AG10803 (cell line): ENCODE measurements at regions not wholly inside any gene's neighbourhood (a gene's known extent, or its start where the extent isn't known, plus 50 kb on each side); places are given as distances from the start of the nearest gene placed in this dataset.

Source experiments
- DNase-seq: peaks from one replicate; pipeline ENCODE4 v3.0.0; 2010; ENCODE audit warnings: low read depth
- H3K4me3 ChIP-seq: 2 replicates; pipeline ENCODE4 v1.5.1; 2011; ENCODE audit warnings: mild to moderate bottlenecking, low read length, control low read depth
- CTCF ChIP-seq: conservative IDR thresholded peaks from 2 replicates; pipeline ENCODE4 v1.5.1; 2011; ENCODE audit warnings: mild to moderate bottlenecking, low read length, control low read depth, inconsistent platforms

DNA sequence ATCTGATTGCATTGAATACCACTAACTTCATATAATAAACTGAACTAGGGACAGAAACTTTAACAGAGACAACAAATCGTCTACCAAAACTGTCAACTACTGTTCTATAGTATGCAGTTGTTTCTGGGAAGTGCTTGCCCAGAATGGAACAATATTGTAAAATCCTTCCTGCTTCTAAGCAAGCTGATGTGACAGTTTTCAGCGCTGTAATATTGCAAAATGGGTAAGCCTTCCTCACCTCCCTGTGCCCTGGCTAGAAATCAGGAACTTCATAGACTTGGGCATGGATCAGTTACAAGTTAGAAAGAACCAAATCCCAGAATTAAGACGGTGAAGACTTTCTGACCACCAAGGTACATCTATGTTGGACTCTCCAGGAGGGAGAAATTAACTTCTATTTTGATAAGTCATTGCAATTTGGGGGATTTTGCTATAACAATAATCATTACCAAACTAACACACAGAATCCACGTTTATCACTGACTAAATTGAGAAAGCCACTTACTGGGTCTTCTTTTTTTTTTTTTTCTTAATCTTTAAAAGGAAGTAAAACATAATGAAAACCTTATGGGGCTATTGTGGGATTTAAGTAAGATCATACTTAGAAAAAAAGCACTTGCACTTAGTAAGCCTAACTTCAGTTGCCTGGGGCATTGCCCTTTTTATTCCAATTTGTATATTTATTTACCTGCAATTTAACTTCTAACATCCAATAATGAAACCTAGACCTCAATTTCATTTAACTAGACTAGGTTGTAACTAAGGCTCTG is 261.5 kb downstream of the TRIB2 start:
- TF ChIP-seq CTCF = no peak
- no peak overlapping the region for H3K4me3 ChIP-seq
- DNase-seq = peak; percentile 28

GRCh38 chr2:12979066-12979465 is 262.3 kb downstream of the TRIB2 start:
- no peak for TF ChIP-seq CTCF
- DNase-seq = peak; percentile 27
- H3K4me3 ChIP-seq = no peak overlapping the region

DNA sequence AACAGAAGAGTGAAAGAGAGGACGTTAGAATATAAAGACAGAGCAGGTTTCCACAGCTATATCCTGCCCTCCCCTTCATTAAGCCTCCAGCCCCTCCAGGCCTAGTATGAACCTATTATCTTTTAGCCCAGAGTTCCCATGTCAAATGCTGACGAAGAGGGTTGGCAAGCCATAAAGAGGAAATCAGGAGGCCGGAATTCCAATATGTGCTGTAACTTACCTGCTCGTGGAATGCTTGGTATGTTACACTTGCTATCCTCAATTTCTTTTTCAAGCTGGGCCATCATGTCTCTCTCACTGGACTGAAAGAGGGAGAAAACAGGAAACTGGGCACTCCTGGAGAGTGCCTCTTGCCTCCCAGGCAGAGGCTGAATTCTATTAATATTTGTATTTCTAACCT is 264.1 kb downstream of the TRIB2 start:
- H3K4me3 ChIP-seq = no peak overlapping the region
- no peak for TF ChIP-seq CTCF
- DNase-seq = no peak

DNA sequence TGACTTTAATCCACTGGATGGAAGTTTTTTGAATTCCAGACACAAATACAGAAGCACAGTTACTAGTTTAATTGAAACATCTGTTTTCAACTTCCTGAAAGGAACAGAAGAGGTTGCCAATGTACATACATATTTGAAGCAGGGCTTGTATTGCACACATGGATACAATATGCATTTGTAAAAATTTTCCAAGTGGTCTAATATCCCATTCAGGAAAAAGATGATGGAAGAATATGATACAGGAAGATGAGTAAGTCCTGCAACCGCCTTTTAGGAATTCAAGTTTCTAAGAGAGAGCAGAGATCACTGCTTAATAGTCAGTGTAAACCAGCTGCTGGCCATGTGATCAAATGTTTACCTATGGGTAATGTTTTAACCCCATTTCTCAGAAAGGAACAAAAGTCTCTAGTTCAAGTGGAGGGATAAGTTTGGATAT is 265.4 kb downstream of the TRIB2 start:
- TF ChIP-seq CTCF = no peak
- peak; percentile 82 for DNase-seq
- H3K4me3 ChIP-seq = no peak overlapping the region

- DNase-seq = no peak
- no peak overlapping the region for H3K4me3 ChIP-seq
- TF ChIP-seq CTCF = no peak
Observed at GRCh38 chr2:12987246-12987645, 270.5 kb downstream of the TRIB2 start.

GRCh38 chr2:12988279-12988678 is 271.5 kb downstream of the TRIB2 start:
- no peak for TF ChIP-seq CTCF
- DNase-seq = no peak
- no peak overlapping the region for H3K4me3 ChIP-seq

- TF ChIP-seq CTCF = peak; percentile 39
- DNase-seq = no peak
- no peak overlapping the region for H3K4me3 ChIP-seq
Observed at GRCh38 chr2:12990523-12990922, 273.8 kb downstream of the TRIB2 start.
